ENCODE measurements at regions not wholly inside any gene's neighbourhood (a gene's known extent, or its start where the extent isn't known, plus 50 kb on each side); places are given as distances from the start of the nearest gene placed in this dataset.

DNA sequence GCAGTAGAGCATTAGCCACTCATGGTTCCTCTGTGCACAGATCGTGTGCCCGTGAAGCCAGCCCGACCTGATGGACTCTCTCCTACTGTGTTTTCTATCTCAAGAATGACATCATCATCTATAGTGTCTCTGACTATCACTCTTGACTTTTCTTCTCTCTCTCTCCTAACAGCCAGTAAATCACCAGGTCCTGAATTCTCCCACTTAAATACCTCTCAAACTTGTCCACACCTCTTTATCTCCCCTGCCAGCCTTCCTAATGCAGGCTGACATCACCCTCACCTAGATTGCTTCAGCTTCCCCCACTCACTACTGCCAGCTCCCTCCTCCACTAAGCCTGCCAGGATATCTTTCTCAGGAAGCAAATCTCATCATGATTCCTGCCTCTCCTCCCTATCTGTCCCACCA lies 90.6 kb upstream of the MIER3 start:
- DNase-seq (ENCODE audit: low read depth): no peak
- TF ChIP-seq, protein P1, sequence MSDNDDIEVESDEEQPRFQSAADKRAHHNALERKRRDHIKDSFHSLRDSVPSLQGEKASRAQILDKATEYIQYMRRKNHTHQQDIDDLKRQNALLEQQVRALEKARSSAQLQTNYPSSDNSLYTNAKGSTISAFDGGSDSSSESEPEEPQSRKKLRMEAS (IDR thresholded peaks at IDR 0.05; ENCODE audit: low read depth, low read length): no peak
- no peak for TF ChIP-seq MYC (IDR thresholded peaks at IDR 0.05; ENCODE audit: low read depth, low read length)
- no peak for TF ChIP-seq POLR2A (IDR thresholded peaks at IDR 0.05; ENCODE audit: extremely low read depth, insufficient read length)
- TF ChIP-seq, protein P2, sequence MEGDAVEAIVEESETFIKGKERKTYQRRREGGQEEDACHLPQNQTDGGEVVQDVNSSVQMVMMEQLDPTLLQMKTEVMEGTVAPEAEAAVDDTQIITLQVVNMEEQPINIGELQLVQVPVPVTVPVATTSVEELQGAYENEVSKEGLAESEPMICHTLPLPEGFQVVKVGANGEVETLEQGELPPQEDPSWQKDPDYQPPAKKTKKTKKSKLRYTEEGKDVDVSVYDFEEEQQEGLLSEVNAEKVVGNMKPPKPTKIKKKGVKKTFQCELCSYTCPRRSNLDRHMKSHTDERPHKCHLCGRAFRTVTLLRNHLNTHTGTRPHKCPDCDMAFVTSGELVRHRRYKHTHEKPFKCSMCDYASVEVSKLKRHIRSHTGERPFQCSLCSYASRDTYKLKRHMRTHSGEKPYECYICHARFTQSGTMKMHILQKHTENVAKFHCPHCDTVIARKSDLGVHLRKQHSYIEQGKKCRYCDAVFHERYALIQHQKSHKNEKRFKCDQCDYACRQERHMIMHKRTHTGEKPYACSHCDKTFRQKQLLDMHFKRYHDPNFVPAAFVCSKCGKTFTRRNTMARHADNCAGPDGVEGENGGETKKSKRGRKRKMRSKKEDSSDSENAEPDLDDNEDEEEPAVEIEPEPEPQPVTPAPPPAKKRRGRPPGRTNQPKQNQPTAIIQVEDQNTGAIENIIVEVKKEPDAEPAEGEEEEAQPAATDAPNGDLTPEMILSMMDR (IDR thresholded peaks at IDR 0.05; ENCODE audit: low read depth, low read length): no peak
- no peak overlapping the region for H3K4me3 ChIP-seq (ENCODE audit: low read depth, low read length)

DNA sequence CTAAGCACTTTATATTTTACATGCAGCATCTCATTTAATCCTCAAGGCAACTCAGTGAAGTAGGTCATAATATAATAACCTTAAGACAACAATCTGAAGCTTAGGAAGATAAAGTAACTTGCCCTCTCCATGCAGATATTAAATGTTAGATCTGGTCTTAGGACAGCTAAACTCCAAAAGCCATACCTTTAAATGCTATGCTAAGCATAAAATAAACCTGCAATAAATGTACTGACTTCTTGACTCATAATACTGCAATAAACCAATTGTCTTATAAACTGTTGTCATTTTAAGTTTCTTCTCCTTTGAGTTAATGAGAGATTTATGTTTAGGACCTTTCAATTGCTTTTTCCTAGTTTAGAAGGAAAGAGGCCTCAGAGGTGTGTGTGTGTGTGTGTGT lies 102.2 kb upstream of the MIER3 start:
- no peak overlapping the region for H3K4me3 ChIP-seq (ENCODE audit: low read depth, low read length)
- TF ChIP-seq POLR2A (IDR thresholded peaks at IDR 0.05; ENCODE audit: extremely low read depth, insufficient read length) (no peak), MYC (IDR thresholded peaks at IDR 0.05; ENCODE audit: low read depth, low read length) (no peak)
- TF ChIP-seq, protein P1 (IDR thresholded peaks at IDR 0.05; ENCODE audit: low read depth, low read length): no peak
- TF ChIP-seq, protein P2 (IDR thresholded peaks at IDR 0.05; ENCODE audit: low read depth, low read length): no peak
- no peak for DNase-seq (ENCODE audit: low read depth)

DNA sequence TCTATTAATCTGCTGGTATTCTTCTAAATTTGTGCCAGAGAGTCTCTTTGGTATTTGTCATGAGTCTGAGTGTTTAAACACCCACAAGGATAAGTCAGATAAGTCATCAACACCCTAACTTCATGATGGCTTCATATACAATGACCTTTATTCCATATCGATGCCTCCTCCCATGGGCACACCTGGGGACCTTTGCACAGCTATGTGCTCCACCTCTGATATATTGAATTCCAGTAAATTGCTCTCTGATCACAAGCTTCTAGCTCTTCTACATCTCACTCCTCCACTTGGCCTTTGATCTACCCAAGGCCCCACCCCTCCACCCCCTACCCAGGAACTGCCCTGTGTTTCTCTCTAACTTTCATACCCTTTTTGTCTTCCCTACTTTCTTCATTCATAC lies 102.7 kb upstream of the MIER3 start:
- H3K4me3 ChIP-seq (ENCODE audit: low read depth, low read length): no peak overlapping the region
- TF ChIP-seq POLR2A (IDR thresholded peaks at IDR 0.05; ENCODE audit: extremely low read depth, insufficient read length) (no peak), MYC (IDR thresholded peaks at IDR 0.05; ENCODE audit: low read depth, low read length) (no peak)
- TF ChIP-seq, protein P1 (IDR thresholded peaks at IDR 0.05; ENCODE audit: low read depth, low read length): no peak
- TF ChIP-seq, protein P2 (IDR thresholded peaks at IDR 0.05; ENCODE audit: low read depth, low read length): no peak
- no peak for DNase-seq (ENCODE audit: low read depth)

DNA sequence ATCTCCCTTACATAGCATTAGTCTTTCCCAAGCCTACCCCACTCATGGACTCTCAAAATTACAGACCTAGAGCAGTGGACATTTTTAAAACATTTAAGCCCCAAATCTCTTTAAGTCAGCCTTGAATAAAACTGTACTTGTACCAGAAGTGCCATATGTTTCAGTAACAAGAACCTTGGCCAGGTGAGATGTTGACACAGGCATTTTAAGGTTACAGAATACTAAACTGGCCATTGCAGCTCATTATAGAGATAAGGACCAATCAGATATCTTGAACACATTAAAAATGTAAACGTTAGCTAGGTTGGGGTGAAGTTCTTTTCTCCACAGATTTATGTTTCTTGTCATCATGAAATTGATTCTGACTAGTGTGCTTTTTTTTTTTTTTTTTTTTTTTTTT lies 103.8 kb upstream of the MIER3 start:
- DNase-seq (ENCODE audit: low read depth): no peak
- TF ChIP-seq, protein P2 (IDR thresholded peaks at IDR 0.05; ENCODE audit: low read depth, low read length): no peak
- TF ChIP-seq, protein P1 (IDR thresholded peaks at IDR 0.05; ENCODE audit: low read depth, low read length): no peak
- no peak for TF ChIP-seq POLR2A (IDR thresholded peaks at IDR 0.05; ENCODE audit: extremely low read depth, insufficient read length)
- TF ChIP-seq MYC (IDR thresholded peaks at IDR 0.05; ENCODE audit: low read depth, low read length): no peak
- no peak overlapping the region for H3K4me3 ChIP-seq (ENCODE audit: low read depth, low read length)

DNA sequence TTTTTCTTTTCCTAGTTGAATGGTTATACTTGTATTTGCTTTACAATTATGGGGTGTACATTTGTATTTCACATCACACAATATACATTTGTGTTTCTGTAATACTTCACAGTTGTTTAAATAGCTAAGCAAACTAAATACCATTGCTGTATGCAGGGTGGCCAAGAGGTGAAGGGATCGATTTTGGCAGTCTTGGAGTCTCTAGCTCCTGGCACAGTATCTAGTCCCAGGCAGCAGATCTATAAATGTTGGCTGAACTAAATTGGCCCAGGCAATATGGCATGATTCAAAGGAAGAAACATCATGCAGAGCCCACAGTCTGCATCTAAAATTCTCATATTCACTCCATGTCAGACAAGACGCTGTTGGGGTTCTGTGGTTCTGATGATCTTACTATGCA lies 110.1 kb upstream of the GPBP1 start:
- H3K4me3 ChIP-seq (ENCODE audit: low read depth, low read length): no peak overlapping the region
- TF ChIP-seq, protein P1 (IDR thresholded peaks at IDR 0.05; ENCODE audit: low read depth, low read length): no peak
- TF ChIP-seq, protein P2 (IDR thresholded peaks at IDR 0.05; ENCODE audit: low read depth, low read length): no peak
- no peak for TF ChIP-seq MYC (IDR thresholded peaks at IDR 0.05; ENCODE audit: low read depth, low read length)
- no peak for TF ChIP-seq POLR2A (IDR thresholded peaks at IDR 0.05; ENCODE audit: extremely low read depth, insufficient read length)
- no peak for DNase-seq (ENCODE audit: low read depth)
